Breast epithelium (tissue), 3 donors: ENCODE measurements at regions not wholly inside any gene's neighbourhood (a gene's known extent, or its start where the extent isn't known, plus 50 kb on each side); places are given as distances from the start of the nearest gene placed in this dataset.

Source experiments
- POLR2A ChIP-seq: fragments of 450-650 bp; IDR thresholded peaks from one replicate; pipeline ENCODE4 v1.6.1; 2016; ENCODE audit warnings: antibody characterized with exemption, mild to moderate bottlenecking, moderate library complexity
- POLR2AphosphoS5 ChIP-seq, 3 donors: sonication (generic); formaldehyde crosslinking; IDR thresholded peaks; one replicate each; pipeline ENCODE4 v1.6.1; 2017; ENCODE audit warnings: antibody characterized with exemption in 3 of 3
- TF ChIP-seq, protein P1 (sequence below), 3 donors: fragments of 450-650 bp; IDR thresholded peaks; one replicate each; pipeline ENCODE4 v1.5.1; 2016 to 2017; ENCODE audit warnings: antibody characterized with exemption in 3 of 3, mild to moderate bottlenecking in 3 of 3, moderate library complexity in 3 of 3

DNA sequence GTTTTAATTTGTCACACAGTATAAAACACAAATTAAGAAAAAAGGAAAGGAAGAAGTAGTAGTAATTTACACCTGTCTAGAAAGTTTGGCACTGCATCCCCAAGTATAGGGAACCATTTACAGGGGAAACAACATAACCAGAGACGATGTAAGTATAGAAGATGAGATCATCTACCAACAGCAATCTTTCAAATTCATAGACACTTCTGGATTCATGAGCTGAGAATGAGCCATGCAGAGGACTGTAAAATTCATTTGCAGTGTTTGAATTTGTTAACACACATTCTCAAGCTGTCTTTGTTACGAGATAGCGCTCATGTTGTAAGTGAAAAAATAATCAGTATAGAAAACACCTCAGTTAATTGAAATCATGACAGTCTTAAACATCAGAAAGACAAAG, 337.0 kb upstream of the MEOX2 start:
- TF ChIP-seq, protein P1, sequence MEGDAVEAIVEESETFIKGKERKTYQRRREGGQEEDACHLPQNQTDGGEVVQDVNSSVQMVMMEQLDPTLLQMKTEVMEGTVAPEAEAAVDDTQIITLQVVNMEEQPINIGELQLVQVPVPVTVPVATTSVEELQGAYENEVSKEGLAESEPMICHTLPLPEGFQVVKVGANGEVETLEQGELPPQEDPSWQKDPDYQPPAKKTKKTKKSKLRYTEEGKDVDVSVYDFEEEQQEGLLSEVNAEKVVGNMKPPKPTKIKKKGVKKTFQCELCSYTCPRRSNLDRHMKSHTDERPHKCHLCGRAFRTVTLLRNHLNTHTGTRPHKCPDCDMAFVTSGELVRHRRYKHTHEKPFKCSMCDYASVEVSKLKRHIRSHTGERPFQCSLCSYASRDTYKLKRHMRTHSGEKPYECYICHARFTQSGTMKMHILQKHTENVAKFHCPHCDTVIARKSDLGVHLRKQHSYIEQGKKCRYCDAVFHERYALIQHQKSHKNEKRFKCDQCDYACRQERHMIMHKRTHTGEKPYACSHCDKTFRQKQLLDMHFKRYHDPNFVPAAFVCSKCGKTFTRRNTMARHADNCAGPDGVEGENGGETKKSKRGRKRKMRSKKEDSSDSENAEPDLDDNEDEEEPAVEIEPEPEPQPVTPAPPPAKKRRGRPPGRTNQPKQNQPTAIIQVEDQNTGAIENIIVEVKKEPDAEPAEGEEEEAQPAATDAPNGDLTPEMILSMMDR (IDR thresholded peaks at IDR 0.05): no peak
- no peak for TF ChIP-seq POLR2AphosphoS5 (IDR thresholded peaks at IDR 0.05)
- TF ChIP-seq POLR2A: no peak
